GM12878 (cell line): ENCODE measurements at regions not wholly inside any gene's neighbourhood (a gene's known extent, or its start where the extent isn't known, plus 50 kb on each side); places are given as distances from the start of the nearest gene placed in this dataset.

ENCODE experiments used
- ATAC-seq: fragments of 200-7000 bp; cut with Tn5 transposase; 3 replicates; pipeline ENCODE4 v1.9.1; 2020; ENCODE audit warnings: mild to moderate bottlenecking, moderate library complexity
- BruUV-seq: library from RNA; stranded (reverse); fragments of 400-500 nt; replicated peaks from 2 replicates; lab custom pipeline; 2021; lab: Mats Ljungman, UMichigan
- CTCF ChIA-PET: fragments of 300-600 bp; sonication (Branson Sonifier 250); formaldehyde crosslinking; extraction: SDS; loops from one replicate; lab custom pipeline; 2021; ENCODE audit warnings: inconsistent platforms; lab: Yijun Ruan, JAX
- POLR2A ChIA-PET: fragments of 350-600 bp; formaldehyde crosslinking; extraction: SDS; loops from one replicate; lab custom pipeline; 2021; ENCODE audit warnings: inconsistent platforms; lab: Charles Lee
- RAD21 ChIA-PET: fragments of 300-600 bp; sonication (Branson Sonifier 250); formaldehyde crosslinking; loops from one replicate; lab custom pipeline; 2023; ENCODE audit warnings: antibody characterized with exemption; ENCODE audit not compliant: unreplicated experiment; lab: Charles Lee
- SMC1A ChIA-PET: fragments of 300-600 bp; sonication (Branson Sonifier 250); formaldehyde crosslinking; loops from one replicate; lab custom pipeline; 2023; ENCODE audit not compliant: unreplicated experiment, uncharacterized antibody; lab: Charles Lee
- DNase-seq: peaks from one replicate; pipeline ENCODE4 v3.0.0-alpha.2; 2011; ENCODE audit warnings: low read depth, low spot score
- FAIRE-seq: peaks from 3 replicates; lab custom pipeline; 2011; peaks lifted over from hg19 to GRCh38; lab: Jason Lieb, UNC
- H2AFZ ChIP-seq: 2 replicates; pipeline ENCODE4 v1.6.0; 2011; ENCODE audit warnings: low read depth, low read length, control low read depth; ENCODE audit not compliant: control insufficient read depth
- H3K27ac ChIP-seq: 2 replicates; pipeline ENCODE4 v1.5.1; 2011; ENCODE audit warnings: control low read depth; ENCODE audit not compliant: control insufficient read depth, insufficient read depth
- H3K27me3 ChIP-seq, 2 experiments: replicated peaks in 1 of 2; 2 replicates each; pipeline versions ENCODE4 v1.6.0 to v1.6.1; 2011; ENCODE audit warnings: low read length in 1 of 2; ENCODE audit not compliant: control insufficient read depth in 2 of 2, insufficient read depth in 2 of 2
- H3K36me3 ChIP-seq, 2 experiments: 2 replicates each; pipeline ENCODE4 v1.5.1; 2011; ENCODE audit warnings: low read length in 1 of 2; ENCODE audit not compliant: control insufficient read depth in 2 of 2, insufficient read depth in 2 of 2
- H3K4me1 ChIP-seq: 2 replicates; pipeline ENCODE4 v1.6.1; 2011; ENCODE audit warnings: mild to moderate bottlenecking, low read length, moderate library complexity, mixed read lengths; ENCODE audit not compliant: control insufficient read depth, insufficient read depth
- H3K4me2 ChIP-seq: 2 replicates; pipeline ENCODE4 v1.6.0; 2011; ENCODE audit warnings: control low read depth; ENCODE audit not compliant: control insufficient read depth, insufficient read depth
- H3K4me3 ChIP-seq: fragments of 200-600 bp; sonication (generic); 2 replicates; pipeline ENCODE4 v1.5.1; 2016
- H3K79me2 ChIP-seq: 2 replicates; pipeline ENCODE4 v1.6.0; 2011; ENCODE audit warnings: low read length; ENCODE audit not compliant: control insufficient read depth, insufficient read depth
- H3K9ac ChIP-seq: 2 replicates; pipeline ENCODE4 v1.8.0; 2011; ENCODE audit warnings: low read length, control low read depth, mixed read lengths; ENCODE audit not compliant: control insufficient read depth, insufficient read depth
- H3K9me3 ChIP-seq: replicated peaks from 3 replicates; pipeline ENCODE4 v1.5.1; 2011; ENCODE audit warnings: mild to moderate bottlenecking, low read length; ENCODE audit not compliant: control insufficient read depth, insufficient read depth
- H4K20me1 ChIP-seq: 2 replicates; pipeline ENCODE4 v1.6.0; 2011; ENCODE audit not compliant: control insufficient read depth, insufficient read depth
- BMI1 ChIP-seq: fragments of 450-650 bp; IDR thresholded peaks from 2 replicates; pipeline ENCODE4 v1.6.1; 2016; ENCODE audit warnings: mild to moderate bottlenecking, moderate library complexity, borderline replicate concordance
- EP300 ChIP-seq, 2 experiments: fragments of 150-350 bp in 1 of 2; IDR thresholded peaks; 2 replicates each; pipeline ENCODE4 v1.6.1; 2011 to 2012; ENCODE audit warnings: low read depth in 2 of 2, low read length in 2 of 2, borderline replicate concordance in 1 of 2, improper control_type of control experiment in 1 of 2, inconsistent platforms in 1 of 2; ENCODE audit not compliant: control insufficient read depth in 1 of 2
- FOS ChIP-seq: IDR thresholded peaks from 3 replicates; pipeline ENCODE4 v1.6.1; 2011; ENCODE audit warnings: borderline replicate concordance; ENCODE audit not compliant: insufficient read length; ENCODE audit errors: extremely low read depth
- MTA3 ChIP-seq: IDR thresholded peaks from 2 replicates; pipeline ENCODE4 v1.6.1; 2012; ENCODE audit warnings: low read length, inconsistent platforms, borderline replicate concordance
- MYB ChIP-seq: fragments of 150-350 bp; IDR thresholded peaks from 2 replicates; pipeline ENCODE4 v1.6.1; 2014; ENCODE audit warnings: mild to moderate bottlenecking, low read depth, low read length, borderline replicate concordance
- NR2C2 ChIP-seq: IDR thresholded peaks from 2 replicates; pipeline ENCODE4 v1.6.1; 2011; ENCODE audit warnings: borderline replicate concordance, low read depth; ENCODE audit not compliant: control insufficient read depth, insufficient read length
- NRF1 ChIP-seq: conservative IDR thresholded peaks from 2 replicates; pipeline ENCODE4 v1.6.1; 2011; ENCODE audit warnings: mild to moderate bottlenecking, low read depth, low read length, improper control_type of control experiment
- RCOR1 ChIP-seq: conservative IDR thresholded peaks from 2 replicates; pipeline ENCODE4 v1.6.1; 2012; ENCODE audit warnings: low read depth, low read length, improper control_type of control experiment
- SIN3A ChIP-seq: IDR thresholded peaks from 2 replicates; pipeline ENCODE4 v1.6.1; 2012; ENCODE audit warnings: low read depth, low read length, improper control_type of control experiment
- TAF1 ChIP-seq: IDR thresholded peaks from 2 replicates; pipeline ENCODE4 v1.6.1; 2011; ENCODE audit warnings: mild to moderate bottlenecking, low read depth, low read length, borderline replicate concordance
- TCF12 ChIP-seq: IDR thresholded peaks from 2 replicates; pipeline ENCODE4 v1.6.1; 2011; ENCODE audit warnings: low read depth, mild to moderate bottlenecking, low read length
- YBX1 ChIP-seq: fragments of 450-650 bp; IDR thresholded peaks from 2 replicates; pipeline ENCODE4 v1.6.1; 2016; ENCODE audit warnings: antibody characterized with exemption
- YY1 ChIP-seq: IDR thresholded peaks from 2 replicates; pipeline ENCODE4 v1.6.1; 2011; ENCODE audit warnings: low read depth, mild to moderate bottlenecking, low read length
- in situ Hi-C: fragments of 300-500 bp; cut with MboI; formaldehyde crosslinking; loops from 9 replicates; pipeline ENCODE4 v1.14.3; 2018; ENCODE audit warnings: mixed read lengths
- intact Hi-C: fragments of 100-400 bp; cut with micrococcal nuclease; formaldehyde crosslinking; loops from one replicate; pipeline ENCODE4 v1.14.2; 2022; ENCODE audit not compliant: unreplicated experiment
- TF ChIP-seq, protein P1 (sequence below): fragments of 450-650 bp; conservative IDR thresholded peaks from 2 replicates; pipeline ENCODE4 v1.6.1; 2017; ENCODE audit warnings: mild to moderate bottlenecking, moderate library complexity
- TF ChIP-seq, protein P2 (sequence below): IDR thresholded peaks from 2 replicates; pipeline ENCODE4 v1.6.1; 2011; ENCODE audit warnings: mild to moderate bottlenecking, low read depth, low read length, moderate library complexity; ENCODE audit not compliant: insufficient replicate concordance
- TF ChIP-seq, protein P3 (sequence below): fragments of 450-650 bp; formaldehyde crosslinking; IDR thresholded peaks from 2 replicates; pipeline ENCODE4 v1.4.0; 2022; ENCODE audit warnings: mild to moderate bottlenecking, moderate library complexity

DNA sequence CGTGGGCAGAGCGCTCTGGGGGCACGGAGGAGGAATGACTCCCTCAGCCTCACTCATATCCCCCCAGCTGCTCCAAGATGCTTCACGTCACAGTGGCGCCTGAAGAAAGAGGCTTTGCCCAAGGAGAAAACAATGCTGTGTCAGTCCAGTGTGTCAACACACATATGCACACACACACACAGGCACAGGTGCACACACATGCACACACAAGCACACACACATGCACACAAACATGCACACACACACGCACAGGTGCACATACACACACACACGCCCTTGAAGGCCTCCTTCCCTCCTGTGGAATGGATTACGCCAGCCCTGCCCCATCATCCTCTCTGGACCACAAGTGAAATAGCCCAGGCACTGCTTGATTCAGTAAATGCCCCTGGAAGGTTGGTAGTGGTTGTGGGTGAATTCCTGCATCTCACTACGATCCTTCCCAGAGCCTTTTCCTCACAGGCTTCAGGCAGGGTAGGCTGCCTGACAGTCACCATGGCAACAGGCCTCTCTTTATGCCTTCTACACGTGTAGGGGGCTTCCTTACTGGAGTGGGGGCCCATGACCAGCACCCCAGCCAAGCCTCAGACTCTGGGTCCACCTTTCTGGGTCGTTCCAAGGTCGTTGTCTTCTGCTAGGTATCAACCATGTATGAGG lies 371.5 kb upstream of the PODXL start (continued):
- TF ChIP-seq, protein P1, sequence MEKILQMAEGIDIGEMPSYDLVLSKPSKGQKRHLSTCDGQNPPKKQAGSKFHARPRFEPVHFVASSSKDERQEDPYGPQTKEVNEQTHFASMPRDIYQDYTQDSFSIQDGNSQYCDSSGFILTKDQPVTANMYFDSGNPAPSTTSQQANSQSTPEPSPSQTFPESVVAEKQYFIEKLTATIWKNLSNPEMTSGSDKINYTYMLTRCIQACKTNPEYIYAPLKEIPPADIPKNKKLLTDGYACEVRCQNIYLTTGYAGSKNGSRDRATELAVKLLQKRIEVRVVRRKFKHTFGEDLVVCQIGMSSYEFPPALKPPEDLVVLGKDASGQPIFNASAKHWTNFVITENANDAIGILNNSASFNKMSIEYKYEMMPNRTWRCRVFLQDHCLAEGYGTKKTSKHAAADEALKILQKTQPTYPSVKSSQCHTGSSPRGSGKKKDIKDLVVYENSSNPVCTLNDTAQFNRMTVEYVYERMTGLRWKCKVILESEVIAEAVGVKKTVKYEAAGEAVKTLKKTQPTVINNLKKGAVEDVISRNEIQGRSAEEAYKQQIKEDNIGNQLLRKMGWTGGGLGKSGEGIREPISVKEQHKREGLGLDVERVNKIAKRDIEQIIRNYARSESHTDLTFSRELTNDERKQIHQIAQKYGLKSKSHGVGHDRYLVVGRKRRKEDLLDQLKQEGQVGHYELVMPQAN = no peak
- TF ChIP-seq TCF12 (no peak), YY1 (no peak), NR2C2 (no peak), RCOR1 (no peak)

DNA sequence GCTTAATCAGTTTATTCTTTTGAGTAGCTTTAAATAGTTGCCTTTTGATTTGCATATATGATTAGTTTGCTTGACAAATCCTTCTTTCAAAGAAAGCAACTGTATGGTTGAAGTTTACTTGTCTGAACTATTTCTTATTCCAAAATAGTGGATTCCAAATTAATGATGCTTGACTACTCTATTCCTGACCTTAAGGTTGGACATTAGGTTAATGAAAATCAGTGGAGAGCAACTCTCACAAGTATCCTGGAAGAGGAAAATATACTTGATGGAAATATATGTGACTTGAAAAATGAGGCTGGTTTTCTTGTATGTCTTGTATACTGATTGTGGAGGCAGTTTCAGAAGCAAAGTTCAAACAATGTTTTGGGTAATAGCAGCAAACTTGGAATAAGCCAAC lies 369.2 kb upstream of the PODXL start:
- ChIA-PET RAD21 (no interaction called here), POLR2A (no interaction called here), CTCF (no interaction called here), SMC1A (no interaction called here)
- ATAC-seq (no peak), DNase-seq (no peak), FAIRE-seq (no peak)
- Histone ChIP-seq H3K4me3 (no peak overlapping the region), H3K9me3 (no peaks in the 10 kb centered on the region; the same call in 2 of the 3 replicates), H3K27ac (no peak overlapping the region), H3K27me3 (no peaks in the 10 kb centered on the region), H3K4me2 (no peak overlapping the region), H2AFZ (no peak overlapping the region), H3K4me1 (no peaks in the 10 kb centered on the region), H3K9ac (no peak overlapping the region), H4K20me1 (no peaks in the 10 kb centered on the region), H3K36me3 (no peaks in the 10 kb centered on the region), H3K79me2 (no peaks in the 10 kb centered on the region)
- TF ChIP-seq TAF1 (no peak), BMI1 (no peak), MTA3 (no peak), SIN3A (no peak), YBX1 (no peak), MYB (no peak), NRF1 (no peak), FOS (no peak), EP300 (IDR thresholded peaks at IDR 0.05; ENCODE audit: borderline replicate concordance in 1 of 2, control insufficient read depth in 1 of 2, low read depth in 2 of 2, low read length in 2 of 2) (no peak)
- TF ChIP-seq, protein P2, sequence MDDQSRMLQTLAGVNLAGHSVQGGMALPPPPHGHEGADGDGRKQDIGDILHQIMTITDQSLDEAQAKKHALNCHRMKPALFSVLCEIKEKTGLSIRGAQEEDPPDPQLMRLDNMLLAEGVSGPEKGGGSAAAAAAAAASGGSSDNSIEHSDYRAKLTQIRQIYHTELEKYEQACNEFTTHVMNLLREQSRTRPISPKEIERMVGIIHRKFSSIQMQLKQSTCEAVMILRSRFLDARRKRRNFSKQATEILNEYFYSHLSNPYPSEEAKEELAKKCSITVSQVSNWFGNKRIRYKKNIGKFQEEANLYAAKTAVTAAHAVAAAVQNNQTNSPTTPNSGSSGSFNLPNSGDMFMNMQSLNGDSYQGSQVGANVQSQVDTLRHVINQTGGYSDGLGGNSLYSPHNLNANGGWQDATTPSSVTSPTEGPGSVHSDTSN = no peak
- TF ChIP-seq, protein P3, sequence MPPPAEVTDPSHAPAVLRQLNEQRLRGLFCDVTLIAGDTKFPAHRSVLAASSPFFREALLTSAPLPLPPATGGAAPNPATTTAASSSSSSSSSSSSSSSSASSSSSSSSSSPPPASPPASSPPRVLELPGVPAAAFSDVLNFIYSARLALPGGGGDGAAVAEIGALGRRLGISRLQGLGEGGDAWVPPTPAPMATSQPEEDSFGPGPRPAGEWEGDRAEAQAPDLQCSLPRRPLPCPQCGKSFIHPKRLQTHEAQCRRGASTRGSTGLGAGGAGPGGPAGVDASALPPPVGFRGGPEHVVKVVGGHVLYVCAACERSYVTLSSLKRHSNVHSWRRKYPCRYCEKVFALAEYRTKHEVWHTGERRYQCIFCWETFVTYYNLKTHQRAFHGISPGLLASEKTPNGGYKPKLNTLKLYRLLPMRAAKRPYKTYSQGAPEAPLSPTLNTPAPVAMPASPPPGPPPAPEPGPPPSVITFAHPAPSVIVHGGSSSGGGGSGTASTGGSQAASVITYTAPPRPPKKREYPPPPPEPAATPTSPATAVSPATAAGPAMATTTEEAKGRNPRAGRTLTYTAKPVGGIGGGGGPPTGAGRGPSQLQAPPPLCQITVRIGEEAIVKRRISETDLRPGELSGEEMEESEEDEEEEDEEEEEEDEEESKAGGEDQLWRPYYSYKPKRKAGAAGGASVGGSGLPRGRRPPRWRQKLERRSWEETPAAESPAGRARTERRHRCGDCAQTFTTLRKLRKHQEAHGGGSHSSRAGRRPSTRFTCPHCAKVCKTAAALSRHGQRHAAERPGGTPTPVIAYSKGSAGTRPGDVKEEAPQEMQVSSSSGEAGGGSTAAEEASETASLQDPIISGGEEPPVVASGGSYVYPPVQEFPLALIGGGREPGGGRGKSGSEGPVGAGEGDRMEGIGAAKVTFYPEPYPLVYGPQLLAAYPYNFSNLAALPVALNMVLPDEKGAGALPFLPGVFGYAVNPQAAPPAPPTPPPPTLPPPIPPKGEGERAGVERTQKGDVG (CRISPR knock-in tag) = no peak
- no TSS peak for BruUV-seq
- in situ Hi-C loops (no loop called here), intact Hi-C loops (no loop called here)
